ENCODE measurements at regions not wholly inside any gene's neighbourhood (a gene's known extent, or its start where the extent isn't known, plus 50 kb on each side); places are given as distances from the start of the nearest gene placed in this dataset.
"Not testable (repeated sequence)": the region's sequence is repeated elsewhere in the genome, so short reads cannot be mapped to it uniquely, and the experiment has no call there.

DNA sequence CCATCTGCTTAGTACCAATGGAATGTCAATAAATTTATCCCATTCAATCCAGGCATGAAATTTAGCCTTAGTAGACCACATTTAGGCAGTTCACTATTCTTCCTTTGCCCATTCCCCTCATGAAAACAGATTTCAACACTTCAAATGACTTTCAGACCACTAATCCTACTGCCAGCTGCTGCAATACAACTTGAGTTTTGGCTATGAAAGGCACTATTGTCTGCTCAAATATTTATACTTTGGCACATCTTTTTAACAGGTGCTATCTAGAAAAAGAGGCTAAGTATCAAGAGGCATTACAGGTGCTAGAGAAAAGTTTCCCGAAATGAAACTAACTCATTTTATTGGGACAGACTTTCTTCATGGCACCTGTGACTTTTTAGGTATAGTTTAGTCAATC lies 499.8 kb downstream of the C12orf50 start:
- no peak for DNase-seq

DNA sequence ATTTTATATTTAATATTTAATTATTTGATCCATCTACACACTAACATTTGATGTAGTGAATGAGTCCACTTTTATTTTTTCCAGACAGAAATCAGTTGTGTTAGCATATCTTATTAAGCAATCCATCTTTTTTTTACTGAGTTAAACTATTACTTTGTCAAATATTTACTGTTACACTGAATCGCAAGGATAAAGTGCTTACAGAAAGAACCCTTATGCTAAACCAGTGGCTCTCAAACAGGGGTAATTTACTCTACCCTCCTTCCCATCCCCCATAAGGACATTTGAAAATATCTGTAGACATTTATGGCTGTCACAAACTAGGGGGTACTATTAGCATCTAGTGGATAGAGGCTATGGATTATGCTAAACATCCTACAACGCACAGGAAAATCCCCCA lies 508.2 kb downstream of the C12orf50 start:
- DNase-seq, result no peak

DNA sequence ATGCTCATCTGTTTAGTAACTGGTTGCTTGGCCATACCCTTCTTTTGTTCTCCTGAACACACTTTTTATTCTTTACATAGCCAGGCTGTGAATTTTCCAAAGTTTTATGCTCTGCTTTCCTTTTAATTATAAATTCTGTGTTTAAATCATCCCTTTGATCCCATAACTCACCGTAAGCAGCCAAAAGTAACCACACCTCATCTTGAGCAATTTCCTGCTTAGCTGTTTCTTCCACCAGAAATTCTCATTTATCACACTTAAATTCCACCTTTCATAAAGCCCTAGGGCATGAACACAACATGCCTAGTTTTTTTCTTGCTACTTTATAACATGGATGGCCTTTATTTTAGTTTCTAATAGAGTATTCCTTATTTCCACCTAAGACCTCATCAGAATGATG lies 510.7 kb downstream of the C12orf50 start:
- DNase-seq, result no peak

DNA sequence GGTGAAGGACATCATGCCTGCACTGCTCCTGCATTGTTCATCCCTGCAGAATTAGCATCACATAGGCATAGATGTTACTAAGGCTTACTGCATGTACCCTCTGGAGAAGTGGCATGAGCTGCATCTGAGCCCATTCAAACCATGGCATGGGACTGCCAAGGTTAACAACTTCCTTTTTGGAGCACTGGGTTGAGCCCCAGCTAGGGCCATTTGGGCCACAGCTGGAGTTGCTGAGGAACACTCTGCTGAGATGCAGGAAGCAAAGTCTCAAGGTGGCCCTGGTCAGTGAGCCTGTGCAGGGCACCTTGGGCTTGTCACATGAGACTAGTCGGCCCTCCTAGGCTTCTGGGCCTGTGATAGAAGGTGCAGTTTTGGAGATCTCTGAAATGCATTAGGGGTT lies 511.2 kb downstream of the C12orf50 start:
- no peak for DNase-seq

DNA sequence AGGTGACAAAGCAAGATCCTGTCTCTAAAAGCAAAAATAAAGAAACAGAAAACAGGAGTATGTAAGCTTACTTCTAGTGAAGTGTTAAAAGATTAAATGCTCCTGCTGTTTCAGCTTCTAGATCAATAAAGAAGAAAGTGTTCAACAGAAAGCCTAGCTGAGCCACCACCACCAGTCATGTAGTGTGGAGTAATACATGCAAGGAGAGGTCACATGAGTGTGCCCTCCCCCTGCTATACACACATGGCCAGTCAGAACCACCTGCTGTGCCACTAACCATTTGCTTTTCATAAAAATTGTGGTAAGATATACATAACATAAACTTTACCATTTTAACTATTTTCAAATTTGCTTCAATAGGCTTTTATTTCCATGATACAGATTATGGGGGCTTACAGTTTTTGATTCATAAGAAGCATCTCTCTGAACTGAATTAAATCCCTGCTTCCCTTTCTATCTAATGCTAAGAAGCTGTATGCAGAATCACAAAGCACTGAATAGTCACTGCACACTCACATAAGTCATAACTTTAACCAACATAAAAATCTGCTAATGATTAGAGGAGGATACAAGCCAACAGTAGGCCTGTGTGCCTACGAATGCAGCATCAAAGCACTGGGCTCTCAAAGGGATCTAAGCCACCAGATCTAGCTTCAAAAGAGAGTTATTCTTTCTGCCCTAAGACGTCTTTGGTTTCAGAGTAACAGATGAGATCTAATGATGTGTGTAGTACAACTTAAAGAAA lies 515.5 kb downstream of the C12orf50 start:
- DNase-seq, result no peak

DNA sequence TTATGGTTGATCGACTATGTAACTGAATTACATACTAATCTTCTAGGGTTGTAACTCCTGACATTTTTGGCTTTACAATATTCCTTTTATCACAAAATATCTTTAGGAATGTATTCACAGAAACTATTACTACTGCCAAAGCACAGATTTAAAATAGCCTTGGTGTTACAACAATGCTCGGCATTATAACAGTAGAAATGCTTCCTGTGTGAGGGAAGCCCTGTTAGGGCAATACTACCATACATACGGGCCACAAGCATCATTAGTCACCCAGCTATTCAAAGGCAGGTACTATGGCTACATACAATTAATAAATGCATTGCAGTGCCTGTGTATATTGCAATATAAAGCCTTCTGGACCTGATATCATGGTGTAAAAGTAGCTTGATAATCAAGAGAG lies 517.8 kb downstream of the C12orf50 start:
- DNase-seq, result no peak

DNA sequence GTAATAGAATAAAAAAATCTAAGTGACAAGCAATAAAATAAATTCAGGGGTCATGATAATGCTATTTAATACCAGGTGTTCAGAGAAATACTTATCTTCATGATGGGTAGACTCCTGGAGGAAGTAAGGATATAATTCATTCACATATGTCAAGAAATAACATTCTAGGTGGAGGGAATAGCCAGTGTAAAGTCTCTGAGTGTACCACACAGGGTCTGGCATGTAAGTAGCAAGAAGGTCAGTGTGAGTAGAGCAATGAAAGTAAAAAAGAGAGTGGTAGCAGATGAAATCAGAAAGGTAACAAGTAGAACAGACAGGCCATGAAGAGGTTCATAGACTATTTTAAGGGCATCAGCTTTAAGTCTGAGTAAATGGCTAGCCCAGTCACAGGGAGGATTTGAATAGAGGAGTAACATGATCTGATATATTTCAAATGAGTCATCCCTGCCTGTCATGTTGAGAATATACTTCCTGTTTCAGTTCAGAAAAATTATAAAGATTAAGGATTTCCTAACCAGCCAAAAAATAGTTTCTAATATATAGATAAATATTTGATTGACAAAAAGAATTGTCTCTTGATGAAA lies 519.9 kb downstream of the C12orf50 start:
- DNase-seq, result peak in 1 of 2 experiments; percentile 5

DNA sequence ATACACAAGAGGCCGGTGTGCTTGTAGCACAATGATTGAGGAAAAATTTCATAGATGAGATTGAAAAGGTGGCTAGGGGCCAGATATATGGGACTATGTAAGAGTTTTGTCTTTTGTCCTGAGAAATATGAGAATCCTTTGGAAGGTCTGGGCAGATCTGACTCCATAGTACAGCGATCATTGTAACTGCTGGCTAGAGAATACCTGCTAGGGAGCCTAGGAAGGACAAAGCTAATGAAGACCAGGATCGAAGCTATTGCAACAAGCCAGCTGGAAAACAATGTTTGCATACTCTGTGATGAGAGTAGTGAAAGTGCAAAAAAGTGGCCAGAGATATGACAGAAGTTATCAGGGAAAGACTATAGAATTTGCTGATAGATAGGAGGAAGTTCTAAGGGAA lies 537.6 kb downstream of the C12orf50 start:
- no peak for DNase-seq

DNA sequence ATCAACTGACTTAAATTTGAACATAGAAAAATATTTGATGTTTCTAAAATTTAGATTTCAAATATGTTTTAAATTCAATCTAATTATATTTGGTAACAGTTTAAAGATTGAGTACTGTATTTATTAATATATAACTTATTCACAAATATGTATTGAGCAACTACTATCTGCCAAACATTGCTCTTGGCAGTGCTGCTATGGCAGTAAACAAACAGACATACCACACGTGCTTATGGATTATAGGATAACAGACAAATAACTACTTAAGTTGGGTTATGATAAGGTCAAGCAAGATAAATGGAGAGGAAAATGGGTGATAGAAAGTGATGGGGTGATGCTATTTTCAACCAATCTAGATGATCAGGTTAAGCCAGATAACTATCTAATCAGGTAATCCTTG lies 538.1 kb downstream of the C12orf50 start:
- no peak for DNase-seq

DNA sequence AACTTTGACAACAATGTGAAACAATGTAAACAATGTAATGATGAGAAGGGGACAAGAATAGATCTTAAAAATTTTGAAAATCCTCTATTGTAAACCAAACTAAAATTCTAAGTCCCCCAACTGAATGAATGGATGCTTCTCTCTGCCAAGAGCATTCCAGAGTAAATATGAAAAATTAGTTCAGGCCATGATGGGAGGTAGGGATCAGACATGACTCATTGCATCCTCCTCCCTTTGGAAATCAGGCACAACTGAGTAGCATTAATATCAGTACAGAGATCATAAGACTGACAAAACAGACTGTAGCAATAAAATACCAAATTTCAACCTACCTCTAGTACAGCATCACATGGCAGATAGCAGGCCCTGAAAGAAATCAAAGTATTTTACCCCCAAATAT lies 559.9 kb downstream of the C12orf50 start:
- no peak for DNase-seq

DNA sequence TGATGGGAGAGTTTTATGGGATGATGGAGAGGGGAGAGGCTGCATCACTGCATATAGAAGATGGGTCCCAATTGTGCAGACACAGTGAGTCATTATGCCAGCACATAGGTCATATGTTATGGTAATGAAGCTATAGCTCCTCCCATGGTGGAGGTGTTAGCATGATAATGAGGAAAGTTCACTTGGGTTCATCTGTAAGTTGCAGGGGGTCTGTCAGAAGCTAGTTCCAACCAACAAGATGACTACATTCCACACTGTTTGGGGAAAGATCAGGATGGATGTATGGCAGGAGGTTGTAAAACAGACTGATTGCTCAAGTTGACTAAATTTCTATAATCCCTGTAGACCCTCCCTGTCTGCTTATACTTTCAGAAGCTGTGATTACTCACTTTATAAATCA lies 561.3 kb downstream of the C12orf50 start:
- DNase-seq, result no peak

DNA sequence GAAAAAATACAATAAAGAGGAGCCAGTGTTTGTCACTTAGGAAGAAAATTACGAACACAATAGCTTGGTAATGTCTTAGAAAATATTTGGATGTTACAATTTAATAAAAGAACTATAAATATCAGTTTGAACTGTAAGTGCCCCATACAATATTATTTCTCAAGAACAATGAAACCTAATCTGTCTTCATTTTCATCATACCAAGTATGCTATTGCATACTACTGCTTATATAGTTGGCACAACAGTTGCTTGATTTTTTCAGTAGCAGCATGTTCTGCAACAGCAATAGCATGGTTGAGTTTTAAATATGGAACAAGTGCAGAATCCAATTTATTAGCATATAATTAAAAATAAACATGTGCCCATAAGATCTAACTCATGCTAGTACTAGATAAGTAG lies 564.6 kb downstream of the C12orf50 start:
- DNase-seq, result no peak

DNA sequence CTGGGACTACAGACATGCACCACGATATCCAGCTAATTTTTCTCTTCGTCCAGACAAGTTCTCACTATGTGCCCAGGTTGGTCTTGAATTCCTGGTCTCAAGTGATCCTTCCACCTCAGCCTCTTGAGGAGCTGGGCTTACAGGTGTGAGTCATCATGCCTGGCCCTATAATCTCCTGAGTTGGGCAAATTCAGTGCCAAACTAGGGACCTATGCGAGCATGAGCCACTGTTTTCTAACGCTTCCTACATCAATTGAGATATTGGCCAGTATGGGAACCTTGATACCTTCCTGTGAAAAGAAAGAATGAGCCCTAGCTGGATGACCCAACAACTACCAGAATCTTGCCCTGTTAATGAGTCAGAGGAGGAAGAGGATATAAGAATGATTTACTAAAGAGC lies 585.2 kb downstream of the C12orf50 start:
- DNase-seq, result no peak

DNA sequence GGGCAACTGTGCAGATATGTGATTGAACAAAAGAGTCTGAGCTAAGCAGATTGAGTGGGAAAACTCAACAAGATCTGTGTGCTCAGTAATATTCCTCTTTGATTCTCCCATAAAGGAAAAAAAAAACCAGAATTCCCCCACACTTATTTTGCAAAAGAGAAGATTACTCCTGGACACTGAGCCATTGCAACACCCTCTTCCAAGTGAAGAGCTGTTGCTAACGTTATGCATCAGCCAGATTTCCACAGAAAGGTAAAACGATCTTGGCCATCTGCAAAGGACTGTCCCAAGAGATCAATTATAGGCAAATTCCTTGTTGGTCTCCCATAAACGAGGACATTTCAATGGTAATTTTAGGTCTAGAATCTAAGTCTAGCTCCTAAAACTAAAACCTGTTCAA lies 587.7 kb downstream of the C12orf50 start:
- no peak for DNase-seq

DNA sequence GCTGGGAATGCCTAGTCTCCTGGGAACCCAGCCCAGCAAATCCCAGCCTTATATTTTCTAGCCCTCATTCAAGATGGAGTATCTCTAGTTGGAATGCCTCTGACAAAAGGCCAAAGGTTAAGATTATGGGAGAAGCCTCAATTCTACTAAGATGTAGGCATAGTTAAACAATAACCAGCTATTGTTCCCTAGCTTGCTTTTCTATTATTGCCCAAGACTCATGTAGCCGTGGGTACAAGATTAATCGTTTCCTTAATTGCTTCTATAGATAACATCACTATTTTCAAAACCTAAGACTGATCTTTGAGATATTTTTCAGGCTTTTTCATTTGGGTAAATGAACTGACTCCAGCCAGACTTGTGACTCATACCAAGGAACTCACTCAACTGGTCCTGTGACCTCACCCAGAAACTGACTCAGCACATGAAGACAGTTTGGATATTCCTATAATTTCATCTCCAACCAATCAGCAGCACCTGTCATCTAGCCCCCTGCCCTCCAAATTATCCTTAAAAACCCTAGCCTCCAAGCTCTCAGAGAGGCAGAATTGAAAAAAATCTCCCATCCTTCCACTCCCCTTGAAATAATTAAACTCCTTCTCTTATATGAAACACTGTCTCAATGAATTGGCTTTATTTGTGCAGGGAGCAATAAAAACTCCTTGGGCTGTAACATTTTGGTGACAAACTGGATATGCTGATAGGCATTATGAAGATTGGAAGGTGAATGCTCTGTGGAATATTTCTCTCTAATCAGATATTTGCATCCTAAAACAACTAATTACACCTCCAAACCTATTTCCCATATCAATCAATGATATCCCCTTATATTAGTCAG lies 589.0 kb downstream of the C12orf50 start:
- DNase-seq, result no peak

DNA sequence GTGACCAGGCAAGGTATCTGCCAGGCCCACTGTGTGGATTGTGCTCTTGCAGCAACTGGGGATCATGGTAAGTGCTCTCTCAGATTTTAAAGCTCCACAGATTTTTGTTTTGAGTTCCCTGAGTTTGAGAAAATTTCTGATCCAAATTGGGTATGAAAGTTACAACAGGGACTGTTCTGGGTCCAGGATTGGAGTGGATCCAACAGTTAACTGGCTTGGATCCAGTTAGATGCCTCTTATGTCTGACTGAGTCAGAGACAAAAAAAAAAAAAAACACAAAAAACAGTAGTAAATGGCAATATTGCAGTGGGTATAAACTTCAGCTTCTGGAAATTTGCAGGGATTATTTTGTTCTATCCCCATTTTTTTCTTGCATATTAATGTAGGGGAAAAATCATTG lies 598.8 kb downstream of the C12orf50 start:
- DNase-seq, result no peak

DNA sequence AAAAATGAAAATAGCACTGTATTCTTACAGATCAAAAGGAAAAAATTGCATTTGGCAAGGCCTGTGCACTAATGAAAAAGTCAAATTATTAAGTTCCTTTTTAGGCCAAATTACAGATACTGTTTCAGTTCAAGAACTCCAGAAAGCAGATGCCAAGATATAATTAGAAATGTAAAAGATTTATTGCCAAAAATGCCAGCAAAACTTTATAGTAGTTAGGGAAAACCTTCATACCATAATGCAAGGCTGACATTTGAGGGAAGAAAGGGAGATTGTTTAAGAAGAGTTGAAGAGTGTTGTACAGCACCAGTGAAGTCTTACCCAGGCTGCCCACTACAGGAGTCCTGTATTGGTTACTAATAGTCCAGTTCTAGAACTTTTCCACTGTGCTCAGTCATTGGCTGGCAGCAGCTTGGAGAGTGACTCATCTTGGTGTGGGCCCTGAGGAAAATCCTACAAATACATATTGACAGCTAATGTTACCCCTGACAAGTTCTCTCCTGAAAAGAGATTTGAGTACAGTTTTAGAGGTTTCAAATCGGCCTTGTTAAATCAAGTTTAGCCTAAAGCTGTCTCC lies 600.4 kb downstream of the C12orf50 start:
- DNase-seq, result no peak

DNA sequence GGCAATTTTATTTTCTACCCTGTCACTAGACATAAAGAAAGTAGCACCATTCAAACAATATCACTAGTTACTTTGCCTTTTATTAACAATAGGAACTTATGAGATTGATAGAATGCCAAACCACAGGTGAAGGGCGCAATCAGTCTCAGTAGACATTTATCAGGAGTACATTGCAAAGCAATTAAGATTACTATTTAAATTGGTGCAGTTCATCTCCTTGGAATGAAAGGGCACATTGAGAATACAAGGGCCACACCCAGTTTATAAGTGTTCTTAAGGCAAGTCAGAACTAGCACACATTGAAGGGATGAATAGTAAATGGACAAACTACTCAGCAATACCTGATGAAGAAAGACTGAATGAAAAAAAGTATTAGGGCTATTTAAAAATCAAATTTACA lies 601.4 kb downstream of the C12orf50 start:
- no peak for DNase-seq

DNA sequence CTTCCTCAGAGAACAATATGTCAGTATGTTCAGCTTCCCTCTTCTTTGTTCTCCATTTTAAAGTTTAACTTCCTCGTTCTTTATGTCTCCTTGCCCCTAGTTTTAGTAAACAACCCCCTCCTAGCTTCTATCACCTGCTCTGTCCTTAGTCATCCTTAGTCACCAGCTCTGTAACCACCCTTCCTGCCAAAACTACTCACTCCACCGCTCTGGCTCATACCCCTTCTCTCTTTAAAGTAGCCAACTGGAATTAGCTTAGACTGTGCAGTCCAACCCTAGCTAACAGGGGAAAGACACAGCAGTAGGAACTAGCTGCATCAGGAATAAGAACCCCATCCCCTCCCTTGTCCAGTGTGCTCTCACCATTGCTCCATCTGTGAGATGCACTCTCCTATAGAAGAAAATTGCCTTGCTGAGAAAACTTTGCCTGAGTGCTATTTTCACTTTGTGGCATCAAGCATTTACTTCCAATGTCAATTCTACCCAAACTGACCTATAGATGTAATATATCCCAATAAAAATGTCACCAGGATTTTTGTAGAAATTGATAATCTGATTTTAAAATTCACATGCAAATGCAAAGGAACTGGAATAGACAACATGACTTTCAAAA lies 603.2 kb downstream of the C12orf50 start:
- no peak for DNase-seq

DNA sequence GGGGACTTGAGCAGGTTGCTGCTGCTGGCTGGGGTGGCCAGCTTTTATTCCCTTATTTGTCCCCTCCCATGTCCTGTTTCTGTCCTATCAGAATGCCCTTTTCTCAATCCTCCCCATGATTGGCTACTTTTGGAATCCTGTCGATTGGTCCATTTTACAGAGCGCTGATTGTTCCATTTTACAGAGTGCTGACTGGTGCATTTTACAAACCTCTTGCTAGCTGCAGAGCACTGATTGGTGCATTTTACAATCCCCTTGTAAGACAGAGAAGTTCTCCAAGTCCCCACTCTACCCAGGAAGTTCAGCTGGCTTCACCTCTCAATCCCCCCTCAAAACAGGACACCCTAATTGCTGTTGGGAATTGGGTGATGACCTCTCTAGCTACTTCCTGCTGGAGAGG lies 608.0 kb downstream of the C12orf50 start:
- DNase-seq, result not testable (repeated sequence)

DNA sequence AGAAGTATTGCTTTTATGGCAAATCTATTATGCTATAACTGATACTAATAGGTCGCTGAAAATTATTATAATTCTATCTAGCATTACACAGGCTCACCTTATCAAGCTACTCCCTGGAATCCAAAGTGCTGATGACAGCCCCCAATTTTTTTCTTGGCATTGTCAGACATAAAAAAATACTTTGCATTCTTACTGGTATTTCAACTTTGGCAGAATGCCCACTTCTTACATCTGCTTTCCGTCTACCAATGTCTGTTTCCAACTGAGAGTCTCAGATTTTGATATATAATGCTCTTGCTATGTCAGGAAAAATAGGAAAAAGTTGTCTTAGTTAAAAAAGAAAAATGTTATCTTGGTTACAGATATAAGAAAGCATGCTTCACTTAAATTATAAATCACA lies 615.4 kb downstream of the C12orf50 start:
- no peak for DNase-seq

DNA sequence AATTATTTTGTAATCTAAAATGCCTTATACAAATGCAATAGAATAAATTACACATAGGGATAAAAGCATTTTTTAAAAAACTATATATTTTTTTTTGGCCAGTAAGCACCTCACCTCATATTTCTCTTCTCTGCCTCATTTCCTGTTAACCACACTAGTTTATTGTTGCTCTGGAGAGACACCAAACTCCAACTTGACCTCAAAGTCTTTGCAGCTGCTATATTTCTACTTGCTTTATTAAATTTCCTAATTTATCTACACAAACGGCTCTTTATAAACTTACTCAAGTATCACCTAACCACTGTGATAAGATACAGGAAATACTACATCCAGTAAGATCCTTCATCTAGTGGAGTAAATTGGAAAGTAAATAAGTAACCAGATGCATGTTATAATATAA lies 622.3 kb downstream of the C12orf50 start:
- DNase-seq, result no peak

DNA sequence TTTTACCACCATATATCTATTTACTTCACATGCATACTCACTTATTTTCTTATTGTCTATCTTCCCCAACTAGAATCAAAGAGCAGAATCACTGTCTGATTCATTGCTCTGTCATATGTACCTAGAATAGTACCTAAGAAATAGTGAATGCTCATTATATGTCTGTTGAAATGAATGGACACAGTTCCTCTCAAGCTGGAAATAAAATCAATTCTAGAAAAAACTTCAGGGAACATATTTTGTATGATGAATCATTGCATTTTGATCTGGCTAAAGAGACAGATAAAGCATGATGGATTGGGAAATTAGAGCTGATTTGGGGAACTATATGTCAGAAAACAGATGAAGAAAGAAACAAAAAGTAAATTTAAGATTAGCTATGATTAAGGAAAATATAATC lies 623.3 kb downstream of the C12orf50 start:
- no peak for DNase-seq

Measured in NCI-H526 (cell line).